Fibroblast of lung (primary cell): ENCODE measurements at regions not wholly inside any gene's neighbourhood (a gene's known extent, or its start where the extent isn't known, plus 50 kb on each side); places are given as distances from the start of the nearest gene placed in this dataset.

Experiments used
- CTCF ChIP-seq, 2 donors: IDR thresholded peaks in 1 of 2; conservative IDR thresholded peaks in 1 of 2; 1 replicate in 1 of 2; 2 replicates in 1 of 2; pipeline ENCODE4 v1.5.1; 2011 to 2012; ENCODE audit warnings: low read length in 2 of 2, control low read depth in 1 of 2, inconsistent platforms in 1 of 2, low read depth in 1 of 2, mild to moderate bottlenecking in 1 of 2
- EZH2 ChIP-seq: IDR thresholded peaks from 2 replicates; pipeline ENCODE4 v1.5.1; 2012; ENCODE audit warnings: low read length, control low read depth, mild to moderate bottlenecking; ENCODE audit errors: missing control alignments

GRCh38 chr12:41998436-41998835, 146.2 kb downstream of the GXYLT1 start:
- TF ChIP-seq CTCF (conservative IDR thresholded peaks at IDR 0.05 in 1 of 2, IDR thresholded peaks at IDR 0.05 in 1 of 2; ENCODE audit: low read depth in 1 of 2, low read length in 2 of 2): no peak
- no peak for TF ChIP-seq EZH2
